HG03039 (cell line): ENCODE measurements at regions not wholly inside any gene's neighbourhood (a gene's known extent, or its start where the extent isn't known, plus 50 kb on each side); places are given as distances from the start of the nearest gene placed in this dataset.
"Not testable (repeated sequence)": the region's sequence is repeated elsewhere in the genome, so short reads cannot be mapped to it uniquely, and the experiment has no call there.

Source experiments
- ATAC-seq: cut with Tn5 transposase; IDR thresholded peaks from one replicate; pipeline ENCODE4 v1.9.1; 2021; ENCODE audit warnings: mild to moderate bottlenecking, moderate library complexity; ENCODE audit not compliant: unreplicated experiment

GRCh38 chr1:114270282-114270681 lies 116.6 kb upstream of the SYT6 start:
- ATAC-seq = no peak

- no peak for ATAC-seq
These were observed 115.9 kb upstream of the SYT6 start for GRCh38 chr1:114269539-114269938.

- no peak for ATAC-seq
These were observed 109.7 kb upstream of the SYT6 start for GRCh38 chr1:114263343-114263742.

- ATAC-seq = no peak
These were observed 108.7 kb upstream of the SYT6 start for GRCh38 chr1:114262337-114262736.

GRCh38 chr1:114260805-114261484 lies 107.3 kb upstream of the SYT6 start:
- ATAC-seq = no peak

GRCh38 chr1:114259511-114260160 lies 106.0 kb upstream of the SYT6 start:
- no peak for ATAC-seq

- no peak for ATAC-seq
These were observed 105.0 kb upstream of the SYT6 start for GRCh38 chr1:114258633-114259032.

GRCh38 chr1:114258074-114258473 lies 104.4 kb upstream of the SYT6 start:
- ATAC-seq = no peak

- ATAC-seq = no peak
These were observed 103.9 kb upstream of the SYT6 start for GRCh38 chr1:114257554-114257953.

- no peak for ATAC-seq
These were observed 100.2 kb upstream of the SYT6 start for GRCh38 chr1:114253900-114254299.

GRCh38 chr1:114251573-114251939 lies 97.9 kb upstream of the SYT6 start:
- ATAC-seq = no peak

GRCh38 chr1:114250683-114251572 lies 97.3 kb upstream of the SYT6 start:
- no peak for ATAC-seq

- ATAC-seq = no peak
These were observed 96.0 kb upstream of the SYT6 start for GRCh38 chr1:114249691-114250090.

- ATAC-seq = no peak
These were observed 94.5 kb upstream of the SYT6 start for GRCh38 chr1:114248162-114248561.

GRCh38 chr1:114242531-114243210 lies 89.0 kb upstream of the SYT6 start:
- ATAC-seq = not testable (repeated sequence)

- no peak for ATAC-seq
These were observed 84.4 kb upstream of the SYT6 start for GRCh38 chr1:114238053-114238452.

GRCh38 chr1:114236517-114236916 lies 82.8 kb upstream of the SYT6 start:
- no peak for ATAC-seq

- no peak for ATAC-seq
These were observed 82.3 kb upstream of the SYT6 start for GRCh38 chr1:114235960-114236359.

GRCh38 chr1:114235281-114235680 lies 81.6 kb upstream of the SYT6 start:
- no peak for ATAC-seq

- ATAC-seq = no peak
These were observed 80.9 kb upstream of the SYT6 start for GRCh38 chr1:114234408-114235124.

- no peak for ATAC-seq
These were observed 79.0 kb upstream of the SYT6 start for GRCh38 chr1:114232691-114233090.
